ENCODE measurements at regions not wholly inside any gene's neighbourhood (a gene's known extent, or its start where the extent isn't known, plus 50 kb on each side); places are given as distances from the start of the nearest gene placed in this dataset.

- H3K36me3 Mint-ChIP-seq = no peaks in the 10 kb centered on the region
- no peaks in the 10 kb centered on the region for H3K4me1 Mint-ChIP-seq
- peaks cover 6% of the 10 kb centered on the region for H3K9me3 Mint-ChIP-seq
- no peak overlapping the region for H3K27ac Mint-ChIP-seq
- H3K4me3 Mint-ChIP-seq = no peak overlapping the region
- peaks cover 8% of the 10 kb centered on the region for H3K27me3 Mint-ChIP-seq
- no peak for DNase-seq
Measured at GRCh38 chr15:67000896-67001295, 64.5 kb upstream of the SMAD3 start.

GRCh38 chr15:67002368-67002767 lies 63.0 kb upstream of the SMAD3 start:
- H3K27ac Mint-ChIP-seq = no peak overlapping the region
- H3K27me3 Mint-ChIP-seq = peaks cover 8% of the 10 kb centered on the region
- no peaks in the 10 kb centered on the region for H3K4me1 Mint-ChIP-seq
- DNase-seq = no peak
- no peaks in the 10 kb centered on the region for H3K36me3 Mint-ChIP-seq
- H3K9me3 Mint-ChIP-seq = peaks cover 6% of the 10 kb centered on the region
- no peak overlapping the region for H3K4me3 Mint-ChIP-seq

- H3K27me3 Mint-ChIP-seq = peaks cover 8% of the 10 kb centered on the region
- no peaks in the 10 kb centered on the region for H3K36me3 Mint-ChIP-seq
- DNase-seq = no peak
- peaks cover 1% of the 10 kb centered on the region for H3K9me3 Mint-ChIP-seq
- no peaks in the 10 kb centered on the region for H3K4me1 Mint-ChIP-seq
- no peak overlapping the region for H3K27ac Mint-ChIP-seq
- no peak overlapping the region for H3K4me3 Mint-ChIP-seq
Measured at GRCh38 chr15:67003586-67003985, 61.8 kb upstream of the SMAD3 start.

- Mint-ChIP-seq H3K27me3 (peaks cover 8% of the 10 kb centered on the region), H3K36me3 (no peaks in the 10 kb centered on the region), H3K4me1 (no peaks in the 10 kb centered on the region), H3K9me3 (peaks cover 1% of the 10 kb centered on the region), H3K27ac (no peak overlapping the region), H3K4me3 (no peak overlapping the region)
- no peak for DNase-seq
Measured at GRCh38 chr15:67004142-67004541, 61.3 kb upstream of the SMAD3 start.

GRCh38 chr15:67005294-67005996 lies 60.0 kb upstream of the SMAD3 start:
- no peaks in the 10 kb centered on the region for H3K36me3 Mint-ChIP-seq
- H3K4me3 Mint-ChIP-seq = no peak overlapping the region
- no peaks in the 10 kb centered on the region for H3K4me1 Mint-ChIP-seq
- no peak for DNase-seq
- H3K27me3 Mint-ChIP-seq = peaks cover 8% of the 10 kb centered on the region
- no peaks in the 10 kb centered on the region for H3K9me3 Mint-ChIP-seq
- H3K27ac Mint-ChIP-seq = no peak overlapping the region

GRCh38 chr15:67006083-67007065 lies 59.0 kb upstream of the SMAD3 start:
- no peaks in the 10 kb centered on the region for H3K9me3 Mint-ChIP-seq
- no peak overlapping the region for H3K4me3 Mint-ChIP-seq
- no peaks in the 10 kb centered on the region for H3K36me3 Mint-ChIP-seq
- peaks cover 8% of the 10 kb centered on the region for H3K27me3 Mint-ChIP-seq
- no peak for DNase-seq
- no peaks in the 10 kb centered on the region for H3K4me1 Mint-ChIP-seq
- no peak overlapping the region for H3K27ac Mint-ChIP-seq

- H3K9me3 Mint-ChIP-seq = no peaks in the 10 kb centered on the region
- DNase-seq = no peak
- no peaks in the 10 kb centered on the region for H3K36me3 Mint-ChIP-seq
- no peak overlapping the region for H3K27ac Mint-ChIP-seq
- no peaks in the 10 kb centered on the region for H3K27me3 Mint-ChIP-seq
- H3K4me3 Mint-ChIP-seq = no peak overlapping the region
- no peaks in the 10 kb centered on the region for H3K4me1 Mint-ChIP-seq
Measured at GRCh38 chr15:67009576-67010569, 55.5 kb upstream of the SMAD3 start.

GRCh38 chr15:67010898-67011616 lies 54.3 kb upstream of the SMAD3 start:
- Mint-ChIP-seq H3K9me3 (no peaks in the 10 kb centered on the region), H3K36me3 (no peaks in the 10 kb centered on the region)

GRCh38 chr15:67011617-67012005 lies 53.8 kb upstream of the SMAD3 start:
- DNase-seq = no peak
- Mint-ChIP-seq H3K36me3 (no peaks in the 10 kb centered on the region), H3K27ac (no peak overlapping the region), H3K4me3 (no peak overlapping the region), H3K4me1 (no peaks in the 10 kb centered on the region), H3K9me3 (no peaks in the 10 kb centered on the region), H3K27me3 (no peaks in the 10 kb centered on the region)

More at GRCh38 chr15:67010898-67011616, 54.3 kb upstream of the SMAD3 start:
- Mint-ChIP-seq H3K27me3 (no peaks in the 10 kb centered on the region), H3K4me1 (no peaks in the 10 kb centered on the region), H3K4me3 (no peak overlapping the region), H3K27ac (no peak overlapping the region)
- no peak for DNase-seq

GRCh38 chr15:67013696-67014095 lies 51.7 kb upstream of the SMAD3 start:
- H3K4me1 Mint-ChIP-seq = peaks cover 3% of the 10 kb centered on the region
- H3K27ac Mint-ChIP-seq = no peak overlapping the region
- no peak for DNase-seq
- no peaks in the 10 kb centered on the region for H3K27me3 Mint-ChIP-seq
- H3K9me3 Mint-ChIP-seq = no peaks in the 10 kb centered on the region
- no peak overlapping the region for H3K4me3 Mint-ChIP-seq
- no peaks in the 10 kb centered on the region for H3K36me3 Mint-ChIP-seq

Data from activated naive CD8-positive, alpha-beta T cell treated with anti-CD3 and anti-CD28 coated beads for 36 hours (primary cell).